ENCODE measurements at regions not wholly inside any gene's neighbourhood (a gene's known extent, or its start where the extent isn't known, plus 50 kb on each side); places are given as distances from the start of the nearest gene placed in this dataset.

- no peak for DNase-seq (ENCODE audit: low spot score)
These were observed 91.8 kb upstream of the TNC start for GRCh38 chr9:115209601-115210306.

GRCh38 chr9:115210699-115211098 is 92.7 kb upstream of the TNC start:
- no peak for DNase-seq (ENCODE audit: low spot score)

- no peak for DNase-seq (ENCODE audit: low spot score)
These were observed 93.6 kb upstream of the TNC start for GRCh38 chr9:115211413-115212124.

- no peak for DNase-seq (ENCODE audit: low spot score)
These were observed 94.2 kb upstream of the TNC start for GRCh38 chr9:115212125-115212605.

- DNase-seq (ENCODE audit: low spot score): no peak
These were observed 94.9 kb upstream of the TNC start for GRCh38 chr9:115212832-115213231.

GRCh38 chr9:115213818-115214334 is 95.9 kb upstream of the TNC start:
- DNase-seq (ENCODE audit: low spot score): no peak

- no peak for DNase-seq (ENCODE audit: low spot score)
These were observed 98.9 kb upstream of the TNC start for GRCh38 chr9:115216873-115217272.

GRCh38 chr9:115220319-115221005 is 102.5 kb upstream of the TNC start:
- no peak for DNase-seq (ENCODE audit: low spot score)

GRCh38 chr9:115223471-115223870 is 105.5 kb upstream of the TNC start:
- DNase-seq (ENCODE audit: low spot score): no peak

- DNase-seq (ENCODE audit: low spot score): no peak
These were observed 107.6 kb upstream of the TNC start for GRCh38 chr9:115225459-115226116.

GRCh38 chr9:115226152-115226551 is 108.2 kb upstream of the TNC start:
- no peak for DNase-seq (ENCODE audit: low spot score)

GRCh38 chr9:115229496-115229895 is 111.5 kb upstream of the TNC start:
- DNase-seq (ENCODE audit: low spot score): no peak

GRCh38 chr9:115230924-115231515 is 113.1 kb upstream of the TNC start:
- DNase-seq (ENCODE audit: low spot score): peak; percentile 15

- no peak for DNase-seq (ENCODE audit: low spot score)
These were observed 114.3 kb upstream of the TNC start for GRCh38 chr9:115232181-115232774.

- no peak for DNase-seq (ENCODE audit: low spot score)
These were observed 116.1 kb upstream of the TNC start for GRCh38 chr9:115234094-115234493.

- no peak for DNase-seq (ENCODE audit: low spot score)
These were observed 117.3 kb upstream of the TNC start for GRCh38 chr9:115235221-115235620.

GRCh38 chr9:115237385-115237998 is 119.5 kb upstream of the TNC start:
- DNase-seq (ENCODE audit: low spot score): no peak

GRCh38 chr9:115240676-115241075 is 122.7 kb upstream of the TNC start:
- DNase-seq (ENCODE audit: low spot score): no peak

GRCh38 chr9:115241641-115242040 is 123.7 kb upstream of the TNC start:
- no peak for DNase-seq (ENCODE audit: low spot score)

GRCh38 chr9:115249488-115249887 is 131.5 kb upstream of the TNC start:
- no peak for DNase-seq (ENCODE audit: low spot score)

Measured in SK-N-DZ (cell line).